ENCODE measurements at regions not wholly inside any gene's neighbourhood (a gene's known extent, or its start where the extent isn't known, plus 50 kb on each side); places are given as distances from the start of the nearest gene placed in this dataset.
"Not testable (repeated sequence)": the region's sequence is repeated elsewhere in the genome, so short reads cannot be mapped to it uniquely, and the experiment has no call there.

- DNase-seq: peak; percentile 85
Observed at GRCh38 chr1:9466780-9467758, 72.2 kb upstream of the SLC25A33 start.

DNA sequence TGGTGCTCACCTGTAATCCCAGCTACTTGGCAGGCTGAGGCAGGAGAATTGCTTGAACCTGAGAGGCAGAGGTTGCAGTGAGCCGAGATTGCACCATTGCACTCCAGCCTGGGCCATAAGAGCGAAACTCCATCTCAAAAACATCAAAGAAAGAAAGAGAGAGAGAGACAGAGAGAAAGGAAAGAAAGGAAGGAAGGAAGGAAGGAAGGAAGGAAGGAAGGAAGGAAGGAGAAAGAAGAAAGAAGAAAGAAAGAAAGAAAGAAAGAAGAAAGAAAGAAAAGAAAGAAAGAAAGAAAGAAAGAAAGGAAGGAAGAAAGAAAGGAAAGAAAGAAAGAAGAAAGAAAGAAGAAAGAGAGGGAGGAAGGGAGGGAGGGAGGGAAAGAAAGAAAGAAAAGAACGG, 69.4 kb upstream of the SLC25A33 start:
- not testable (repeated sequence) for DNase-seq

- no peak for DNase-seq
Observed at GRCh38 chr1:9471679-9472078, 67.6 kb upstream of the SLC25A33 start.

DNA sequence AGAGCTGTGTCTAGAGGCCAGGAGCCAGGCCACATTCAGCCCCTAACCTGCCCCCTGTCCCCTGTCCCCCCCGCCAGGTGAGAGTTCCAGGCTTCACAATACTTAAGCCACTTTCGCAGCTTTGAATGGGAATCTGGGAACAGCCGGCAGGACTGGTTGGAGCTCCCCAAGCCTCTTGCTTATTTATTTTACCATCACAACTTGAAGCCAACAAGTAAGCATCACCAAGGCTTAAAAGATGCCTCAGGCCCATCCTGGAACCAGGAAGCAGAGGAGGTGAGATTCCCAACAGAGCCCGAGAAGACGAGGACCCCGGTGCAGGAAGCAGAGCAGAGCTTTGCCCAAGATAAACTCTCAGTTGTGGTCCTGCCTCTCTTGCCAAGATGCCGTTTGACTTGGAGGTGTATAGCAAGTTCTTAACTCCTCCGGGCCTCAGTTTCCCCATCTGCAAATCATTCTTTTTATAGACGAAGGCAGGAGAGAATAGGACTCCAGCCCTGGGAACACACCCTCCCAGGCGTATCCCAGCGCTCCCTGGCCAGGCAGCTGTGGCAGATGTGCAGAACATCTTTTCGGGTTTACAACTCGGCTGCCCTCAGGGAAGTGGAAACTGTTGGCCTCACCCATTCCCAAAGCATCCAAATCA, 66.8 kb upstream of the SLC25A33 start:
- no peak for DNase-seq

DNA sequence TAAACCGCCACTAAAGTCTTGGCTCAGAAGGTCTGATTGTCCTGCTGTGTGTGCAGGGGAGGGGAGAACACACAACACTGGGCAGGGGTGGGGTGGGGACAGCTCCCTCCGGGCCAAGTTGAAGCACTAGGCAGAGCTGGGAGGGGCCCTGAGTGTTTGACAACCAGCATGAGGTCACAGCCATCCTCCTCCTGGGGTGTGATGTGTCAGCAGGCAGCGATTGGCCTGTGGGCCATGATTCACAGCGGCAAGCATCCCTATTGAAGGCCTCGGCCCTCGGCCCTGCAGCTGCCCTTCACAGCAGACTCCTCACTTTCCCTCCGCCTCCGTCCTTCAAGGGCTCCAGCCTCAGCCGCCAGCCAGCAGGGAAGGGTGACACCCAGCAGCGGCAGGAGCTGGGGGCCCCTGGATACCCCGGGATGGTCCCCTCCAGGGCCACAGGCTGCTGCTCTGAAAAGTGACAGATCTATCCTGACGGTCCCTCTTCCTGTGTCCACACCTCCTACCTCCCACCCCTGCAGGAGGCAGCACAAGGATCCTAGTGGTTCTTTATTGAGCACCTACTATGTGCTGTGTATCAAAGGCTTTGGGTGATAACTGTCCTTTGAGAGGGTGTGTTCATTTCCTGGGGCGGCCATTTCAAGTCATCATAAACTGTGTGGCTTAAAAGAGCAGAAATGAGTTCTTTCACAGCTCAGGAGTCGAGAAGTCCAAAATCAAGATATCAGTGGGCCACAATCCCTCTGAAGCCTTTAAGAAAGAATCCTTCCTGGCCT, 66.0 kb upstream of the SLC25A33 start:
- peak; percentile 82 for DNase-seq

DNA sequence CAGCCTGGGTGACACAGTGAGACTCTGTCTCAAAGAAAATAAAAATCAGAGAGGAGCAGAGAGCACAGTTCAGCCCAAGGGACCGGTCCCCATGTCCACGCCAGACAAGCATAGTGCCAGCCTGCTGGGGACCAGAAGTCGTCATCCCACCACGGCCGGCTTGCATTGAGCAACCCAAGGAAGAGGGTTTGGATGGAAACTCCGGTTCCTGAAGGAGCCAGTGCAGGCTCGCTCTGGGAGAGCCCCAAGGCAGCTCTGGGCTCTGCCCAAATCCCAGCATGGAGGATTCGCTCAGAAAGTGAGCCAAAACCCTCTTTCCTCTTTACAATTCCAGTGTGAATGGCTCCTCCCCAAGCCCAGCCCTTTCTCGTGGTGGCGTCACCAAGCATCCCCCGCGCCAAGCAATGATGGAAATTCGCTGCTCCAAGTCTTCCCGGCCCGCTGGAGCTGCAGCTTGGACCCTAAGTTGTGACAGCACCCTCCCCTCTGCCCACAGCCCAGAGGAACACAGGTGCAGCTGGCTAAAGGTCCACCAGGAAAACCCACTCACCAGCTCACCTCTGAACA, 64.1 kb upstream of the SLC25A33 start:
- no peak for DNase-seq

DNA sequence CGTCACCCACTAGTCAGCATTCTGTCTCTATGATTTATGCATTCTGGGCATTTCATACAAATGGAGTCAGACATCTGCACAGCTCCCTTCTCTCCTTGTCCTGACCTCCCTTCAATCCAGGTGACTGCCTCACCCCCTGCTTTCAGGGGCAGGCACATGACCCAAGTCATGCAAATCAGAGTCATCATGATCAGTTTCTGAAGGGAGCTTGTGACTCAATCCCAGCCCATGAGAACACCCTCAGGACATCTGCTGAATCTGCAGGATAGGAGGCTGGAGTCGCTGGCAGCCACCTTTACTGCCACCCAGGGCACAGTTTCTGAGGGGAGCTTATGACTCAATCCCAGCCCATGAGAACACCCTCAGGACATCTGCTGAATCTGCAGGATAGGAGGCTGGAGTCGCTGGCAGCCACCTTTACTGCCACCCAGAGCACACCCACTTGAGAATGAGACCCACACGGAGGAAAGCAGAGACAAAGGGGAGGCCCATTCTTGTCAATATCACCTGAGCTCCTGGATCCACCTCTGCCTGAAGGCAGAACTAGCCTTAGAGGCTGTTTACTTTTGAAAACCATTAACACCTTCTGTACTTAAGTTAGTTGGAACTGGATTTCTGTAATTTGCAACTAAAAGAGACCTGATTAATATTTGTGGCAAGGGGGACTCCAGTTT, 62.3 kb upstream of the SLC25A33 start:
- no peak for DNase-seq

DNA sequence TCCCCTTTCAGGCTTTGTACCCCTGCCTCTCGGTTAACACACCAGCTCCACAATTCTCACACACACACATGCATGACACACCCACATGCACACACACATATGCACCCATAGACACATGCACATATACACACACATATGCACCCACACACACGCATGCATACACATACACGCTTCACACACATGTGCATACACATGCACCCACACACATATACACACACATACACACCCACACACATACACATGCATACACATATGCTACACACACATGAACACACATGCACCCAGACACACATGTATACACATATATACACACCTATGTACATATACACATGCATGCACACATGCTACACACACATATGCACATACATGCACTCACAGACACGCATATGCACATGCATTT, 61.7 kb upstream of the SLC25A33 start:
- DNase-seq: no peak

- DNase-seq: no peak
Observed at GRCh38 chr1:9478021-9478420, 61.2 kb upstream of the SLC25A33 start.

- no peak for DNase-seq
Observed at GRCh38 chr1:9481048-9481447, 58.2 kb upstream of the SLC25A33 start.

DNA sequence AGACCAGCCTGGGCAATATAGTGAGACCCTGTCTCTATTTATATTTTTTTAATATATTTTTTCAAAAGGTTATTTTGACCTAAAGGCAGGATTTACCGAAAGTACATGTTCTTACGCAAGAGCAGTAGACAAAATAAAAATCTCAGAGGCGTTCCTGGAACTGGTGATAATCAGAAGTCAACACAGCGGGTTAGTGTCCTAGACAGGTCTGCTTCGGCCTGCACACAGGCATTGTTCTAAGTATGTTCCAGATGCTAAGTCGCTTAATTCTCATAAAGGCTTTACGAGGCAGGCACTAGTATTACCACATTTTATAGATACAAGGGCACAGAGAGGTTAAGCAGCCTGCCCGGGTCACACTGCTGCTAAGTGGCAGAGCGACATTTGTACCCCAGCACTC, 56.9 kb upstream of the SLC25A33 start:
- no peak for DNase-seq

GRCh38 chr1:9482816-9483572, 56.3 kb upstream of the SLC25A33 start:
- no peak for DNase-seq

- DNase-seq: peak; percentile 39
Observed at GRCh38 chr1:9486466-9487140, 52.7 kb upstream of the SLC25A33 start.
